Esophagus (tissue), 2 donors: ENCODE measurements at regions not wholly inside any gene's neighbourhood (a gene's known extent, or its start where the extent isn't known, plus 50 kb on each side); places are given as distances from the start of the nearest gene placed in this dataset.
A peak's percentile ranks its signal among the peaks of the same experiment; 100 is the strongest.
"Not testable (repeated sequence)": the region's sequence is repeated elsewhere in the genome, so short reads cannot be mapped to it uniquely, and the experiment has no call there.

Source experiments
- H3K27ac ChIP-seq, 2 donors: one replicate each; pipeline ENCODE4 v1.5.1; 2013; ENCODE audit warnings: low read depth in 2 of 2, mild to moderate bottlenecking in 2 of 2, inconsistent platforms in 1 of 2, low read length in 1 of 2, moderate library complexity in 1 of 2
- H3K27me3 ChIP-seq, 2 donors: one replicate each; pipeline ENCODE4 v1.6.1; 2013; ENCODE audit warnings: low read length in 2 of 2, control low read depth in 1 of 2, mild to moderate bottlenecking in 1 of 2; ENCODE audit not compliant: insufficient read depth in 2 of 2, control insufficient read depth in 1 of 2
- H3K36me3 ChIP-seq, 2 donors: one replicate each; pipeline ENCODE4 v1.6.1; 2013; ENCODE audit warnings: low read length in 1 of 2; ENCODE audit not compliant: control insufficient read depth in 2 of 2, insufficient read depth in 2 of 2
- H3K4me1 ChIP-seq, 2 donors: one replicate each; pipeline ENCODE4 v1.6.1; 2013; ENCODE audit warnings: low read length in 1 of 2; ENCODE audit not compliant: control insufficient read depth in 2 of 2, insufficient read depth in 2 of 2
- H3K4me3 ChIP-seq, 2 donors: one replicate each; pipeline ENCODE4 v1.5.1; 2013; ENCODE audit warnings: low read length in 2 of 2, mild to moderate bottlenecking in 2 of 2, low read depth in 1 of 2, moderate library complexity in 1 of 2
- H3K9me3 ChIP-seq, 2 donors: one replicate each; pipeline ENCODE4 v1.6.1; 2013; ENCODE audit warnings: mild to moderate bottlenecking in 2 of 2, low read depth in 1 of 2, low read length in 1 of 2, moderate library complexity in 1 of 2; ENCODE audit not compliant: control insufficient read depth in 2 of 2, insufficient read depth in 1 of 2
- WGBS, 2 donors: extraction: QIAGEN DNeasy Blood & Tissue Kit; methylation state at CpG; one replicate each; pipeline ENCODE4 v1.1.7; 2013; 5-methylcytosine and 5-hydroxymethylcytosine counted together
- donor health status: healthy with polysubstance abuse.
- donor health status: Bipolar disorder and iron deficiency.

GRCh38 chr3:188022902-188023301, 131.1 kb upstream of the LPP start:
- H3K4me1 ChIP-seq, H3K27ac ChIP-seq, H3K27me3 ChIP-seq, H3K4me3 ChIP-seq, H3K36me3 ChIP-seq, H3K9me3 ChIP-seq: not testable (repeated sequence)
- 92 to 97% methylated on average over 4 of the region's 4 CpGs for WGBS, 2 donors

GRCh38 chr3:188025555-188025954, 128.4 kb upstream of the LPP start:
- 69 to 77% methylated on average over 6 of the region's 6 CpGs for WGBS, 2 donors
- Histone ChIP-seq H3K4me3 (no peak overlapping the region), H3K27ac (no peak overlapping the region), H3K27me3 (no peaks in the 10 kb centered on the region), H3K4me1 (no peaks in the 10 kb centered on the region), H3K36me3 (no peaks in the 10 kb centered on the region), H3K9me3 (no peaks in the 10 kb centered on the region)

GRCh38 chr3:188026191-188026968, 127.6 kb upstream of the LPP start:
- no peaks in the 10 kb centered on the region for H3K36me3 ChIP-seq
- 48 to 60% methylated on average over 3 of the region's 3 CpGs for WGBS, 2 donors
- no peak overlapping the region for H3K27ac ChIP-seq
- no peaks in the 10 kb centered on the region for H3K27me3 ChIP-seq
- H3K4me3 ChIP-seq, result no peak overlapping the region
- no peaks in the 10 kb centered on the region for H3K4me1 ChIP-seq
- no peaks in the 10 kb centered on the region for H3K9me3 ChIP-seq

- Histone ChIP-seq H3K27ac (no peak overlapping the region), H3K36me3 (no peaks in the 10 kb centered on the region), H3K9me3 (no peaks in the 10 kb centered on the region), H3K27me3 (no peaks in the 10 kb centered on the region), H3K4me3 (no peak overlapping the region), H3K4me1 (no peaks in the 10 kb centered on the region)
- WGBS, 2 donors, result 69 to 70% methylated on average over 2 of the region's 2 CpGs
These were observed 122.8 kb upstream of the LPP start for GRCh38 chr3:188031121-188031520.

- no peak overlapping the region for H3K27ac ChIP-seq
- no peak overlapping the region for H3K4me3 ChIP-seq
- WGBS, 2 donors, result 78% methylated on average over 3 of the region's 3 CpGs
- H3K27me3 ChIP-seq, result no peaks in the 10 kb centered on the region
- H3K9me3 ChIP-seq, result no peaks in the 10 kb centered on the region
- peaks cover 0 to 6% of the 10 kb centered on the region in 2 donors for H3K4me1 ChIP-seq
- H3K36me3 ChIP-seq, result no peaks in the 10 kb centered on the region
These were observed 119.0 kb upstream of the LPP start for GRCh38 chr3:188034989-188035388.

- Histone ChIP-seq H3K36me3 (no peaks in the 10 kb centered on the region), H3K9me3 (no peaks in the 10 kb centered on the region), H3K4me3 (no peak overlapping the region), H3K4me1 (peaks cover 0 to 6% of the 10 kb centered on the region in 2 donors), H3K27ac (peak overlapping the region; percentile 37 to 65), H3K27me3 (no peaks in the 10 kb centered on the region)
- 32 to 37% methylated on average over 3 of the region's 3 CpGs for WGBS, 2 donors
These were observed 117.4 kb upstream of the LPP start for GRCh38 chr3:188036375-188037194.

GRCh38 chr3:188037195-188037718, 116.7 kb upstream of the LPP start:
- 48 to 57% methylated on average over 5 of the region's 5 CpGs for WGBS, 2 donors
- no peaks in the 10 kb centered on the region for H3K27me3 ChIP-seq
- H3K9me3 ChIP-seq, result no peaks in the 10 kb centered on the region
- no peaks in the 10 kb centered on the region for H3K36me3 ChIP-seq
- H3K4me1 ChIP-seq, result peaks cover 0 to 6% of the 10 kb centered on the region in 2 donors
- H3K4me3 ChIP-seq, result no peak overlapping the region
- peak overlapping the region in 1 of 2 donors; percentile 5 for H3K27ac ChIP-seq

GRCh38 chr3:188037965-188038581, 115.9 kb upstream of the LPP start:
- WGBS, 2 donors, result 61 to 79% methylated on average over 6 of the region's 6 CpGs
- Histone ChIP-seq H3K9me3 (no peaks in the 10 kb centered on the region), H3K27me3 (no peaks in the 10 kb centered on the region), H3K4me3 (no peak overlapping the region), H3K4me1 (peaks cover 0 to 6% of the 10 kb centered on the region in 2 donors), H3K27ac (peak overlapping the region in 1 of 2 donors; percentile 5), H3K36me3 (no peaks in the 10 kb centered on the region)

GRCh38 chr3:188041193-188041592, 112.8 kb upstream of the LPP start:
- Histone ChIP-seq H3K4me3 (no peak overlapping the region), H3K36me3 (no peaks in the 10 kb centered on the region), H3K4me1 (peaks cover 0 to 6% of the 10 kb centered on the region in 2 donors), H3K27ac (no peak overlapping the region), H3K9me3 (peaks cover 0 to 4% of the 10 kb centered on the region in 2 donors), H3K27me3 (no peaks in the 10 kb centered on the region)
- 78 to 87% methylated on average over 1 of the region's 1 CpG for WGBS, 2 donors
